Endothelial cell of umbilical vein (primary cell): ENCODE measurements at regions not wholly inside any gene's neighbourhood (a gene's known extent, or its start where the extent isn't known, plus 50 kb on each side); places are given as distances from the start of the nearest gene placed in this dataset.

Source experiments
- BruUV-seq: library from RNA; stranded (reverse); fragments of 400-500 nt; replicated peaks from 2 replicates; lab custom pipeline; 2021; lab: Mats Ljungman, UMichigan
- CTCF ChIA-PET: fragments of 300-600, 350-600 bp; sonication (Branson Sonifier 250); formaldehyde crosslinking; loops from one replicate; lab custom pipeline; 2021; ENCODE audit warnings: antibody characterized with exemption, inconsistent platforms; lab: Charles Lee
- POLR2A ChIA-PET: fragments of 300-600, 350-600 bp; sonication (Branson Sonifier 250); formaldehyde crosslinking; loops from one replicate; lab custom pipeline; 2021; ENCODE audit warnings: antibody characterized with exemption, inconsistent platforms; lab: Charles Lee
- DNase-seq: peaks from one replicate; pipeline ENCODE4 v3.0.0-alpha.2; 2011; ENCODE audit warnings: low read depth, low spot score
- FAIRE-seq: peaks from 2 replicates; lab custom pipeline; 2011; peaks lifted over from hg19 to GRCh38; lab: Jason Lieb, UNC
- H2AFZ ChIP-seq: 2 replicates; pipeline ENCODE4 v1.6.0; 2012; ENCODE audit warnings: low read depth, low read length, control low read depth, inconsistent platforms
- H3K27ac ChIP-seq: 2 replicates; pipeline ENCODE4 v1.5.1; 2011; ENCODE audit warnings: low read depth, mild to moderate bottlenecking, control low read depth, low read length, moderate library complexity; ENCODE audit not compliant: insufficient read depth
- H3K27me3 ChIP-seq, 2 experiments: 2 replicates each; pipeline versions ENCODE4 v1.6.0 to v1.6.1; 2011; ENCODE audit warnings: low read length in 2 of 2, mixed read lengths in 1 of 2; ENCODE audit not compliant: control insufficient read depth in 2 of 2, insufficient read depth in 2 of 2
- H3K36me3 ChIP-seq, 2 experiments: 2 replicates in 1 of 2; 3 replicates in 1 of 2; pipeline ENCODE4 v1.5.1; 2011; ENCODE audit warnings: low read length in 2 of 2, mild to moderate bottlenecking in 1 of 2, moderate library complexity in 1 of 2; ENCODE audit not compliant: control insufficient read depth in 2 of 2, insufficient read depth in 2 of 2; ENCODE audit errors: extremely low read depth in 1 of 2
- H3K4me1 ChIP-seq: 3 replicates; pipeline ENCODE4 v1.5.1; 2011; ENCODE audit warnings: mild to moderate bottlenecking, low read length; ENCODE audit not compliant: control insufficient read depth, insufficient read depth; ENCODE audit errors: extremely low read depth
- H3K4me2 ChIP-seq: 2 replicates; pipeline ENCODE4 v1.6.1; 2011; ENCODE audit warnings: low read length, control low read depth, mixed read lengths; ENCODE audit not compliant: insufficient read depth
- H3K4me3 ChIP-seq, 3 experiments: fragments of 200-600 bp in 1 of 3; sonication (generic), shearing (Covaris generic) in 1 of 3; replicated peaks in 1 of 3; 2 replicates each; pipeline ENCODE4 v1.5.1; 2011 to 2016; ENCODE audit warnings: control low read depth in 3 of 3, low read length in 3 of 3, mild to moderate bottlenecking in 2 of 3, inconsistent platforms in 1 of 3, low read depth in 1 of 3, moderate library complexity in 1 of 3; ENCODE audit not compliant: insufficient read depth in 1 of 3
- H3K79me2 ChIP-seq: 2 replicates; pipeline ENCODE4 v1.6.0; 2012; ENCODE audit warnings: low read length, inconsistent platforms; ENCODE audit not compliant: control insufficient read depth, insufficient read depth
- H3K9ac ChIP-seq: replicated peaks from 2 replicates; pipeline ENCODE3; 2011; ENCODE audit warnings: low read length, control low read depth; ENCODE audit not compliant: insufficient read depth; ENCODE audit errors: extremely low read depth
- H3K9me1 ChIP-seq: replicated peaks from 3 replicates; pipeline ENCODE4 v1.6.0; 2011; ENCODE audit warnings: mild to moderate bottlenecking, low read length; ENCODE audit not compliant: control insufficient read depth, insufficient read depth; ENCODE audit errors: extremely low read depth
- H3K9me3 ChIP-seq: replicated peaks from 2 replicates; pipeline ENCODE4 v1.5.1; 2012; ENCODE audit warnings: low read length, inconsistent platforms; ENCODE audit not compliant: control insufficient read depth, insufficient read depth
- H4K20me1 ChIP-seq: replicated peaks from 2 replicates; pipeline ENCODE3; 2011; ENCODE audit warnings: mild to moderate bottlenecking, low read length; ENCODE audit not compliant: control insufficient read depth, insufficient read depth; ENCODE audit errors: extremely low read depth
- EZH2 ChIP-seq: IDR thresholded peaks from 2 replicates; pipeline ENCODE4 v1.6.1; 2012; ENCODE audit warnings: borderline replicate concordance, low read depth, mild to moderate bottlenecking, moderate library complexity, low read length, inconsistent platforms; ENCODE audit not compliant: severe bottlenecking
- FOS ChIP-seq: IDR thresholded peaks from 2 replicates; pipeline ENCODE4 v1.6.1; 2011; ENCODE audit warnings: mild to moderate bottlenecking, low read length, moderate library complexity, borderline replicate concordance; ENCODE audit not compliant: insufficient read depth
- GATA2 ChIP-seq: IDR thresholded peaks from 2 replicates; pipeline ENCODE4 v1.7.0; 2011; ENCODE audit warnings: low read depth, mild to moderate bottlenecking, moderate library complexity, mixed read lengths, low read length; ENCODE audit not compliant: insufficient read length, insufficient read depth
- JUN ChIP-seq: IDR thresholded peaks from 2 replicates; pipeline ENCODE4 v1.6.1; 2011; ENCODE audit warnings: borderline replicate concordance, low read depth; ENCODE audit not compliant: insufficient read length, insufficient read depth
- MYC ChIP-seq: IDR thresholded peaks from one replicate; pipeline ENCODE4 v1.6.1; 2011; ENCODE audit warnings: mild to moderate bottlenecking, low read depth, low read length
- POLR2A ChIP-seq: IDR thresholded peaks from 2 replicates; pipeline ENCODE4 v1.6.1; 2012; ENCODE audit warnings: low read depth, mild to moderate bottlenecking, control low read depth, low read length
- POLR2AphosphoS5 ChIP-seq: IDR thresholded peaks from 2 replicates; pipeline ENCODE4 v1.6.1; 2012; ENCODE audit warnings: low read depth, mild to moderate bottlenecking, control low read depth, low read length, moderate library complexity; ENCODE audit not compliant: insufficient read depth
- dilution Hi-C: fragments of 300-500 bp; cut with MboI; formaldehyde crosslinking; loops from one replicate; pipeline ENCODE4 v1.15.0; 2019; ENCODE audit warnings: low sequenced_read_pairs; ENCODE audit not compliant: extremely low pct_ligation_motif_present
- intact Hi-C: fragments of 100-400 bp; cut with micrococcal nuclease; formaldehyde crosslinking; loops from one replicate; pipeline ENCODE4 v1.10.0; 2022
- TF ChIP-seq, protein P1 (sequence below): IDR thresholded peaks from 2 replicates; pipeline ENCODE4 v1.6.1; 2011; ENCODE audit not compliant: insufficient read depth, insufficient read length
- TF ChIP-seq, protein P2 (sequence below), 2 donors: IDR thresholded peaks; 1 replicate in 1 of 2; 2 replicates in 1 of 2; pipeline ENCODE4 v1.5.1; 2011; ENCODE audit warnings: low read length in 2 of 2, mild to moderate bottlenecking in 2 of 2, moderate library complexity in 2 of 2, control low read depth in 1 of 2, inconsistent platforms in 1 of 2, low read depth in 1 of 2; ENCODE audit not compliant: insufficient read depth in 1 of 2; ENCODE audit errors: extremely low read depth in 1 of 2

DNA sequence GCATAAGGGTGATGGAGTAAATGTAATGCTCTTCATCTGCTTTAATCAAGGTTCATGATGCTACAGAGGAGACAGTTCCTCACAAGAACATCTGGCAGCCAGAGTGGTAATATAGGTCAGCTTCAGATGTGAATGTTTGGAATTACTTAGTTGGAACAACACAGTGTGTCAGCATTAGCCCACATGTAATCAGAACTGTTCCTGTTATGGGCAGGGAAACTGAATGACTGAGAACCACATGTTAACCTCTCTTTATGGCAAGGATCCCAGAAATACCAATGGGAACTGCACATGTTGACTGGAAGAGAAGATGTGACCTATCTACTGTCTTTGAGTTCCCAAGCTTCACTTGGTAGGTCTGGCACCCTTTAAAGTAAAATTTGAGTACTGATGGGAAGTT, 390.1 kb upstream of the PDE3A start:
- Histone ChIP-seq H3K4me3 (no peak overlapping the region), H3K27ac (no peak overlapping the region), H3K4me1 (peaks cover 8% of the 10 kb centered on the region), H3K9me3 (no peaks in the 10 kb centered on the region), H3K27me3 (no peaks in the 10 kb centered on the region), H3K9me1 (no peaks in the 10 kb centered on the region), H3K9ac (no peak overlapping the region), H2AFZ (no peak overlapping the region), H4K20me1 (no peaks in the 10 kb centered on the region), H3K79me2 (no peaks in the 10 kb centered on the region), H3K36me3 (no peaks in the 10 kb centered on the region), H3K4me2 (no peak overlapping the region)
- intact Hi-C loops (no loop called here), dilution Hi-C loops (no loop called here)
- CTCF ChIA-PET, result interaction anchor here (0.6 to 1.3 kb wide), 2 partner anchors 12 to 63 kb away, joined by 3 to 4 read pairs; no protein-coding TSS in a partner anchor
- TF ChIP-seq JUN, result no peak
- TF ChIP-seq, protein P1, sequence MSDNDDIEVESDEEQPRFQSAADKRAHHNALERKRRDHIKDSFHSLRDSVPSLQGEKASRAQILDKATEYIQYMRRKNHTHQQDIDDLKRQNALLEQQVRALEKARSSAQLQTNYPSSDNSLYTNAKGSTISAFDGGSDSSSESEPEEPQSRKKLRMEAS, result no peak
- TF ChIP-seq EZH2, result no peak
- no peak for TF ChIP-seq MYC
- no peak for TF ChIP-seq POLR2A
- no peak for TF ChIP-seq POLR2AphosphoS5
- TF ChIP-seq, protein P2, sequence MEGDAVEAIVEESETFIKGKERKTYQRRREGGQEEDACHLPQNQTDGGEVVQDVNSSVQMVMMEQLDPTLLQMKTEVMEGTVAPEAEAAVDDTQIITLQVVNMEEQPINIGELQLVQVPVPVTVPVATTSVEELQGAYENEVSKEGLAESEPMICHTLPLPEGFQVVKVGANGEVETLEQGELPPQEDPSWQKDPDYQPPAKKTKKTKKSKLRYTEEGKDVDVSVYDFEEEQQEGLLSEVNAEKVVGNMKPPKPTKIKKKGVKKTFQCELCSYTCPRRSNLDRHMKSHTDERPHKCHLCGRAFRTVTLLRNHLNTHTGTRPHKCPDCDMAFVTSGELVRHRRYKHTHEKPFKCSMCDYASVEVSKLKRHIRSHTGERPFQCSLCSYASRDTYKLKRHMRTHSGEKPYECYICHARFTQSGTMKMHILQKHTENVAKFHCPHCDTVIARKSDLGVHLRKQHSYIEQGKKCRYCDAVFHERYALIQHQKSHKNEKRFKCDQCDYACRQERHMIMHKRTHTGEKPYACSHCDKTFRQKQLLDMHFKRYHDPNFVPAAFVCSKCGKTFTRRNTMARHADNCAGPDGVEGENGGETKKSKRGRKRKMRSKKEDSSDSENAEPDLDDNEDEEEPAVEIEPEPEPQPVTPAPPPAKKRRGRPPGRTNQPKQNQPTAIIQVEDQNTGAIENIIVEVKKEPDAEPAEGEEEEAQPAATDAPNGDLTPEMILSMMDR (IDR thresholded peaks at IDR 0.05; ENCODE audit: extremely low read depth in 1 of 2, insufficient read depth in 1 of 2, low read depth in 1 of 2, low read length in 2 of 2), result no peak
- no peak for TF ChIP-seq GATA2
- no peak for TF ChIP-seq FOS
- no TSS peak for BruUV-seq
- DNase-seq (peak; percentile 48), FAIRE-seq (no peak)
- POLR2A ChIA-PET, result no interaction called here
